OCI-LY1 (cell line): ENCODE measurements at regions not wholly inside any gene's neighbourhood (a gene's known extent, or its start where the extent isn't known, plus 50 kb on each side); places are given as distances from the start of the nearest gene placed in this dataset.

Source experiments
- CTCF ChIP-seq: fragments of 200-600 bp; sonication (generic), shearing (Covaris generic); IDR thresholded peaks from 2 replicates; pipeline ENCODE4 v1.5.1; 2017; ENCODE audit warnings: mild to moderate bottlenecking, antibody characterized with exemption, low read length, moderate library complexity, mixed read lengths
- EZH2 ChIP-seq: fragments of 200-600 bp; sonication (generic), shearing (Covaris generic); IDR thresholded peaks from 2 replicates; pipeline ENCODE4 v1.8.0; 2017; ENCODE audit warnings: borderline replicate concordance, mixed run types, mild to moderate bottlenecking, antibody characterized with exemption, low read length, moderate library complexity, mixed read lengths

DNA sequence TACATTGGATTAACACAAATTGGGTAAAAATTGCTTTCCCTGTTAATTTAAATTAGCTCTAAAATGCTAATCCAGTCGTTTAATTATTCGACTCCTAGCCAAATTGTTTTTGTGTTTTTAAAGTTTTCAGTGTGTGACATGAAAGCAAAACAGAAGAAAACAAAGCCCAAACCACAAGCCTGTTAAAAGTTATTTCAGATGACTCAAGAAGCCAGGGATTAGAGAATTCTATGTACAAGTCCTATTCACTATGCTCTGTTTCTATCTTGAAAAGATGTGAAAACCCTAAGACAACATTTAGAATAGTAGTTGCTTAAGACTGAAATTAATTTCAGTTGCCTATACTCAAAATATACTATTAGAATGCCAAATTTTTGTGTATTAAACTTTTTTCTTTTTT is 294.8 kb upstream of the ADAMTS5 start:
- TF ChIP-seq CTCF (no peak), EZH2 (no peak)
